HepG2 (cell line): ENCODE measurements at regions not wholly inside any gene's neighbourhood (a gene's known extent, or its start where the extent isn't known, plus 50 kb on each side); places are given as distances from the start of the nearest gene placed in this dataset.
A peak's percentile ranks its signal among the peaks of the same experiment; 100 is the strongest.

Source experiments
- ATAC-seq: fragments of 200-7000 bp; cut with Tn5 transposase; 3 replicates; pipeline ENCODE4 v1.9.1; 2020; ENCODE audit warnings: mild to moderate bottlenecking, moderate library complexity
- BruUV-seq: library from RNA; stranded (reverse); fragments of 400-500 nt; replicated peaks from 2 replicates; lab custom pipeline; 2021; lab: Mats Ljungman, UMichigan
- CTCF ChIA-PET: fragments of 300-600 bp; formaldehyde crosslinking; extraction: SDS; loops from one replicate; lab custom pipeline; 2021; ENCODE audit warnings: low total read pairs, inconsistent platforms, low intra/inter-chr PET ratio; lab: Yijun Ruan, JAX
- POLR2A ChIA-PET: fragments of 350-600 bp; sonication (Branson Sonifier 250); formaldehyde crosslinking; loops from one replicate; lab custom pipeline; 2020; ENCODE audit warnings: antibody characterized with exemption, inconsistent platforms; lab: Yijun Ruan, JAX
- DNase-seq: peaks from one replicate; pipeline ENCODE4 v3.0.0-alpha.2; 2015; ENCODE audit warnings: low spot score
- FAIRE-seq: peaks from 3 replicates; lab custom pipeline; 2011; peaks lifted over from hg19 to GRCh38; lab: Jason Lieb, UNC
- H2AFZ ChIP-seq: one replicate; pipeline ENCODE4 v1.6.1; 2011; ENCODE audit warnings: low read length, inconsistent platforms
- H3K27ac ChIP-seq: fragments of 300-600 bp; 3 replicates; pipeline ENCODE4 v1.8.0; 2011; ENCODE audit warnings: mixed run types, mild to moderate bottlenecking, mixed read lengths, low read length, inconsistent platforms; ENCODE audit not compliant: insufficient read depth; ENCODE audit errors: extremely low read length
- H3K27me3 ChIP-seq, 2 experiments: fragments of 200-600 bp in 1 of 2; 2 replicates in 1 of 2; 3 replicates in 1 of 2; pipeline versions ENCODE4 v1.6.0 to v1.8.0; 2011; ENCODE audit warnings: low read length in 2 of 2, mild to moderate bottlenecking in 2 of 2, moderate library complexity in 2 of 2, inconsistent platforms in 1 of 2; ENCODE audit not compliant: insufficient read depth in 2 of 2, control insufficient read depth in 1 of 2
- H3K36me3 ChIP-seq, 2 experiments: fragments of 200-600 bp in 1 of 2; replicated peaks in 1 of 2; 2 replicates in 1 of 2; 3 replicates in 1 of 2; pipeline versions ENCODE4 v1.5.1 to v1.8.0; 2011; ENCODE audit warnings: low read length in 2 of 2, inconsistent platforms in 1 of 2; ENCODE audit not compliant: insufficient read depth in 2 of 2, control insufficient read depth in 1 of 2
- H3K4me1 ChIP-seq: 2 replicates; pipeline ENCODE4 v1.5.1; 2012; ENCODE audit warnings: low read length, inconsistent platforms; ENCODE audit not compliant: insufficient read depth
- H3K4me2 ChIP-seq: 2 replicates; pipeline ENCODE4 v1.6.0; 2011; ENCODE audit warnings: low read depth, low read length, inconsistent platforms
- H3K4me3 ChIP-seq, 3 experiments: fragments of 200-600 bp in 1 of 3; sonication (generic), shearing (Covaris generic) in 1 of 3; replicated peaks in 1 of 3; 2 replicates each; pipeline ENCODE4 v1.5.1; 2011 to 2016; ENCODE audit warnings: low read length in 3 of 3, inconsistent platforms in 2 of 3, low read depth in 2 of 3, mild to moderate bottlenecking in 2 of 3, control low read depth in 1 of 3, mixed read lengths in 1 of 3; ENCODE audit not compliant: insufficient read depth in 1 of 3
- H3K79me2 ChIP-seq: one replicate; pipeline ENCODE4 v1.6.1; 2011; ENCODE audit warnings: low read length, inconsistent platforms; ENCODE audit not compliant: insufficient read depth
- H3K9ac ChIP-seq: 2 replicates; pipeline ENCODE4 v1.6.0; 2011; ENCODE audit warnings: mild to moderate bottlenecking, low read depth, low read length, inconsistent platforms; ENCODE audit not compliant: insufficient read depth
- H3K9me3 ChIP-seq: 2 replicates; pipeline ENCODE4 v1.5.1; 2012; ENCODE audit warnings: mild to moderate bottlenecking, low read length
- H4K20me1 ChIP-seq: 2 replicates; pipeline ENCODE4 v1.6.0; 2011; ENCODE audit warnings: inconsistent platforms, mild to moderate bottlenecking, low read length, moderate library complexity; ENCODE audit not compliant: insufficient read depth
- HDAC2 ChIP-seq: sonication (generic); formaldehyde crosslinking; IDR thresholded peaks from 2 replicates; pipeline ENCODE4 v1.4.0; 2020; ENCODE audit warnings: missing genetic modification reagents
- KLF13 ChIP-seq: sonication (generic); formaldehyde crosslinking; IDR thresholded peaks from 2 replicates; pipeline ENCODE4 v1.4.0; 2020; ENCODE audit warnings: mild to moderate bottlenecking, missing genetic modification reagents
- NPAS2 ChIP-seq: sonication (generic); formaldehyde crosslinking; IDR thresholded peaks from 2 replicates; pipeline ENCODE4 v1.8.0; 2022; ENCODE audit warnings: mild to moderate bottlenecking, missing genetic modification reagents, borderline replicate concordance
- SAFB2 ChIP-seq: sonication (generic); formaldehyde crosslinking; IDR thresholded peaks from 2 replicates; pipeline ENCODE4 v1.5.1; 2020; ENCODE audit warnings: missing genetic modification reagents, low read depth, mild to moderate bottlenecking, borderline replicate concordance
- SIX1 ChIP-seq: sonication (generic); formaldehyde crosslinking; IDR thresholded peaks from 2 replicates; pipeline ENCODE4 v1.4.0; 2020; ENCODE audit warnings: missing genetic modification reagents, borderline replicate concordance
- ZKSCAN1 ChIP-seq: fragments of 150-350 bp; IDR thresholded peaks from 2 replicates; pipeline ENCODE4 v1.6.1; 2014; ENCODE audit warnings: low read length
- ZNF687 ChIP-seq: sonication (generic); formaldehyde crosslinking; IDR thresholded peaks from 2 replicates; pipeline ENCODE4 v1.5.1; 2020; ENCODE audit warnings: mild to moderate bottlenecking, missing genetic modification reagents, moderate library complexity
- ZSCAN9 ChIP-seq: IDR thresholded peaks from 2 replicates; pipeline ENCODE4 v1.6.1; 2016; ENCODE audit warnings: borderline replicate concordance
- WGBS: methylation state at CpG from one replicate; pipeline ENCODE4 v1.1.6; 2017; ENCODE audit warnings: low lambda C conversion rate; 5-methylcytosine and 5-hydroxymethylcytosine counted together
- in situ Hi-C: cut with HindIII; loops from 2 replicates; pipeline ENCODE4 v1.10.0; 2017; ENCODE audit warnings: low pct_unique_long_range_greater_than_20kb; ENCODE audit not compliant: extremely low pct_ligation_motif_present
- intact Hi-C: fragments of 100-400 bp; cut with micrococcal nuclease; formaldehyde crosslinking; loops from one replicate; pipeline ENCODE4 v1.10.0; 2022; ENCODE audit not compliant: unreplicated experiment
- TF ChIP-seq, protein P1 (sequence below): sonication (generic); formaldehyde crosslinking; IDR thresholded peaks from 2 replicates; pipeline ENCODE4 v1.5.0; 2020; ENCODE audit warnings: mild to moderate bottlenecking, missing genetic modification reagents, moderate library complexity

DNA sequence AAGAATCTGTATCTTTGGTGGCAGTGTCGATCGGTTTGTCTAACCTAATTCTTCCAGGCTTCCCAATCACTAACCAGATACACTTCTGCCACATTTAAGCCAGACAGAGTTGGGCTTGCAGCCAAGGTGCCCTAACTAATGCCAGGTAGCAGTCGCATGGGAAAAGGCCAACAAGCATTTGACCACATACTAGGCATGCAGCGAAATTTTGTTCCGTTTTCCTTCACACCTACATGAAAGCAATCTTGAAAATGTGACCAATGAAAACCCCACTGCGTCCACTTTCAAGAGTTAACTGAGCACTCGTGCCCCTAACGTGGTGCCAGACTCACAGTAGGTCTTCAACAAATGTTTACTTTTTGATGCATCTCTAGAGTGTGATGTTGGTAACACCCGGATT, 192.2 kb upstream of the TPM1 start:
- Histone ChIP-seq H4K20me1 (no peaks in the 10 kb centered on the region), H3K79me2 (no peaks in the 10 kb centered on the region), H3K9me3 (no peaks in the 10 kb centered on the region), H3K4me1 (peaks cover 89% of the 10 kb centered on the region), H3K36me3 (no peaks in the 10 kb centered on the region), H3K9ac (no peak overlapping the region), H3K27ac (no peak overlapping the region), H2AFZ (no peak overlapping the region), H3K27me3 (no peaks in the 10 kb centered on the region), H3K4me3 (no peak overlapping the region), H3K4me2 (no peak overlapping the region)
- FAIRE-seq (no peak), DNase-seq (no peak), ATAC-seq (no peak)
- CTCF ChIA-PET: no interaction called here
- no TSS peak for BruUV-seq
- in situ Hi-C loops: no loop called here
- WGBS: 97% methylated on average over 9 of the region's 9 CpGs
- TF ChIP-seq, protein P1, sequence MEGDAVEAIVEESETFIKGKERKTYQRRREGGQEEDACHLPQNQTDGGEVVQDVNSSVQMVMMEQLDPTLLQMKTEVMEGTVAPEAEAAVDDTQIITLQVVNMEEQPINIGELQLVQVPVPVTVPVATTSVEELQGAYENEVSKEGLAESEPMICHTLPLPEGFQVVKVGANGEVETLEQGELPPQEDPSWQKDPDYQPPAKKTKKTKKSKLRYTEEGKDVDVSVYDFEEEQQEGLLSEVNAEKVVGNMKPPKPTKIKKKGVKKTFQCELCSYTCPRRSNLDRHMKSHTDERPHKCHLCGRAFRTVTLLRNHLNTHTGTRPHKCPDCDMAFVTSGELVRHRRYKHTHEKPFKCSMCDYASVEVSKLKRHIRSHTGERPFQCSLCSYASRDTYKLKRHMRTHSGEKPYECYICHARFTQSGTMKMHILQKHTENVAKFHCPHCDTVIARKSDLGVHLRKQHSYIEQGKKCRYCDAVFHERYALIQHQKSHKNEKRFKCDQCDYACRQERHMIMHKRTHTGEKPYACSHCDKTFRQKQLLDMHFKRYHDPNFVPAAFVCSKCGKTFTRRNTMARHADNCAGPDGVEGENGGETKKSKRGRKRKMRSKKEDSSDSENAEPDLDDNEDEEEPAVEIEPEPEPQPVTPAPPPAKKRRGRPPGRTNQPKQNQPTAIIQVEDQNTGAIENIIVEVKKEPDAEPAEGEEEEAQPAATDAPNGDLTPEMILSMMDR (CRISPR knock-in tag): no peak
- TF ChIP-seq SIX1 (CRISPR knock-in tag) (no peak), NPAS2 (CRISPR knock-in tag) (no peak), ZKSCAN1 (peak; percentile 80), ZSCAN9 (no peak)
- intact Hi-C loops: no loop called here
- POLR2A ChIA-PET: interaction anchor here (1.0 to 1.2 kb wide), 3 partner anchors 37 to 50 kb away, joined by 3 to 6 read pairs (median 3); no protein-coding TSS in a partner anchor

- FAIRE-seq (no peak), DNase-seq (peak; percentile 83)
- intact Hi-C loops: no loop called here
- TF ChIP-seq KLF13 (CRISPR knock-in tag) (no peak), HDAC2 (CRISPR knock-in tag) (0 out of 2 replicates have a peak, but pooled peaks have one; percentile 12), ZNF687 (CRISPR knock-in tag) (0 out of 2 replicates have a peak, but pooled peaks have one; percentile 22), SAFB2 (CRISPR knock-in tag) (no peak)
These were observed 191.7 kb upstream of the TPM1 start for GRCh38 chr15:62850791-62851291.

More at GRCh38 chr15:62850791-62851291, 191.7 kb upstream of the TPM1 start:
- Histone ChIP-seq H3K4me1 (peaks cover 86% of the 10 kb centered on the region), H3K4me2 (peak overlapping the region; percentile 41; the same call in 1 of the 2 replicates), H3K79me2 (no peaks in the 10 kb centered on the region), H3K9ac (no peak overlapping the region; the same call in 1 of the 2 replicates), H2AFZ (no peak overlapping the region), H3K9me3 (no peaks in the 10 kb centered on the region), H3K36me3 (no peaks in the 10 kb centered on the region), H3K27ac (no peak overlapping the region), H3K4me3 (no peak overlapping the region), H4K20me1 (no peaks in the 10 kb centered on the region), H3K27me3 (no peaks in the 10 kb centered on the region)
- no TSS peak for BruUV-seq
- peak; percentile 70 for ATAC-seq
- POLR2A ChIA-PET: interaction anchor here (1.0 to 1.2 kb wide), 3 partner anchors 36 to 51 kb away, joined by 3 to 6 read pairs (median 3); no protein-coding TSS in a partner anchor
- WGBS: 71% methylated on average over 8 of the region's 9 CpGs
- in situ Hi-C loops: no loop called here
- CTCF ChIA-PET: no interaction called here
